ENCODE measurements at regions not wholly inside any gene's neighbourhood (a gene's known extent, or its start where the extent isn't known, plus 50 kb on each side); places are given as distances from the start of the nearest gene placed in this dataset.

DNA sequence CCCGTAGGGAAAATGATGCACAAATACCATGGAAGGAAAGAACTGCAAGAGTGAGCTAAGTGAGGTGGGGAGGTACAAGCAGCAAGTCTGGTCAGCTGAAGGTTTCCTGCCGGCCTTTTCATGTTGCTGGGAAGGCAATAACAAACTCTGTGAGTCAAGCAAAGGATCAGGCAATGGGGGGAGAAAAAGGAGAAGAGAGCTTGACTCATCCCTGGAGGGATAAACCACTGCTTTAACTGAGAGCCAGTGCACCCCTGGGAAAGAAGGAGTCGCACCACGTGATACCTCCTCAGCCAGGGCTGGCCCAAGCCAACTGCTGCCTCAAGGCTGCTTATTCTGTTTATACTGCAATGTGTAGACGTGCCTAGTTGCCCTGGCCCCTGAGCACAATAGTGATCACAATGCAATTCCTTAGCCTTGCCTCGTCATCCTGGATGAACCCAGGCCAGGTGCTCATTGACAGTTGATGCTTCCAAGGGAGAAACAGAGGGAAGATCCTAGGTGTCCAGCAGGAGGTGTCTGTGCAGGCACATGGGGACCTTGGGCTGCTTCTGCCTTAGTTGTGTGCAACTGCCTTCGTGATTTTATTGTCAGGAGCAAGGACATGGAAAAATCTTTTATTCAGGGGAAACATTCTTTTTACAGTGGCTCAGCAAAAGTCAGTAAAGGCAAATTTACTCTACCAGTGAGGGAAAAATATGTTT lies 203.0 kb upstream of the TUT7 start:
- no peak for DNase-seq

DNA sequence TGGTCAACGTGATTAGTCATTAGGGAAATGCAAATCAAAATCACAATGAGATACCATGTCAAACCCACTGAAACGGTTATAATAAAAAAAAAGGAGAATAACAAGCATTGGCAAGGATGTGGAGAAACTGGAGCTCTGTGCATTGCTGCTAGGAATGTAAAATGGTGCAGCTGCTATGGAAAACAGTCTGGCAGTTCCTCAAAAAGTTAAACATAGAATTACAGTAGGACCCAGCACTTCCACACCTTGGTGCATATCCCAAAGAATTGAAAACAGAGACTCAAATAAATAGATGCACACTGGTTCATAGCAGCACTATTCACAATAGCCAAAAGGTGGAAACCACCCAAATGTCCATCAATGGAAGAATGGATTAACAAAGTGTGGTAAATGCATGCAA lies 201.5 kb upstream of the TUT7 start:
- no peak for DNase-seq

DNA sequence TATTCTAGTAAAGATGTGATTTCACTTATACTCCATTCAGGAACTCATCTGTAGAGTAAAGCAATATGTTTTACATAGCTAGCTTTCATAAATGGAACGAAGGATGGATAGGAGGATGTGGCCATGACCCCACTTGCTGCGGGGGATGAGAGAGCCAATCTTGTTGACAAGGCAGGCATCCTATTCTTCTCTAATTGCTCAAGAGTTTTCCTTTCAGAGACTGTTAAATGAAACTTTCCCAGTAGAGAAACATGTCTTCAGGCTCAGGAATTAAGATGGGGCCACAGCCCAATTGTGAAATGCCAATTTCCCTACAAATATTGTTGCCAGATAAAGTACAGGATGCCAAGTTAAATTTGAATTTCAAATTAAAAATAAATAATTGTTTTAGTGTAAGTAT lies 196.2 kb upstream of the TUT7 start:
- no peak for DNase-seq

DNA sequence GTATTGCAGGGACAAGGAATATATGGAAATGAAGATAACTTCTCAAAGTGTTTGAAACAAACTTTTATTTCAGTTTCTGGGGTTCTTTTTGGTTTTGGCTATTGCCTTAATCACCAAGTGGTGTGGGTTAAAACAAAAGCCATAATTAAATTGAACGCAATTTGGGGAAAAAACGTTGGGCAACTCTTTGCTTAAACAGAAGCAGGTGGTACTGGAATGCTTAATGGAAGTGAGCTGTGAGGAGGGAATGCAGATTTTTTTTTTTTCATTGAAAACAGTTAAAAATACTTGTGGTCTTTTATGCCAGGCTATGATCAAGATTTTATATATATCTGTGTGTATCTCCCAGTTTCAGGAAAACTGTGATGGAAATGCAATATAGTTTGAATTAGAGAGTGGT lies 195.7 kb upstream of the TUT7 start:
- DNase-seq, result no peak

GRCh38 chr9:86549401-86549811 lies 195.2 kb upstream of the TUT7 start:
- DNase-seq, result no peak

DNA sequence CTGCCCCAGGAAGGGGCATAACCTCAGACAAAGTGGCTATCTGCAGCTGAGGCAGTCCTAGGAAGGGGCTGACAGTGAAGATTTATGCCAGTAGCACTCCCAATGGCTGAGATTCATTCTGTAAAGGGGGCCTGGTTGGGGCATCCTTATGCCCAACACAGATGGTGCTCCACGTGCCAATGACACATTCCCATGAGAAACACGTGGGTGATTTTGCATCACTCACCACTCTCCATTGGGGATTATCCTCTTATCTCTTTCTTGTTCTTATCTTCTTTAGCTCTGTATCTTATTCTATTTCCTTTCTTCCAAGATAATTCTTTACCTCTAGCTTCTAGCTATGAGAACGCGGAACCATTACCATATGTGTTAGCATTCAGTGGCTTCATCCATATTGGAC lies 194.0 kb upstream of the TUT7 start:
- no peak for DNase-seq

DNA sequence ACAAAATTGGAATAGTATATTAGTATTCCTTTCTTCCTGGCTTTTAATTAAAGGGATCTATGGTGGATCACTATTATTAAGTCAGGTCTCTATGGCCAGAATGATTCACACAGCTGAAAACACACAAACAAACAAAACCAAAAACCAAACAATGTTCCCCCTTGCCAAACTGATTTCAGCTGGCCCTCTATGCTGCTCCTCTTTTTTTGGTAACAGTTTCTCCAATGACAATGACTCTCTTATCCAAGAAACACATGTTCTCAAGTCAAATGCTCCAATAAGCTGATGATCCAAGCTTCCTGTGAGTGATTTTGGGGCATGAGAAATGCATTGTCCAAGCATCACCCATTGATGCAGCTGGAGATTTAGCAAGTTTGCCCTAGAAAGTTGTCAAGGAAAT lies 193.4 kb upstream of the TUT7 start:
- DNase-seq, result no peak

GRCh38 chr9:86546712-86547111 lies 192.5 kb upstream of the TUT7 start:
- no peak for DNase-seq

GRCh38 chr9:86545090-86545489 lies 190.9 kb upstream of the TUT7 start:
- DNase-seq, result no peak

- no peak for DNase-seq
Measured at GRCh38 chr9:86541014-86541570, 186.9 kb upstream of the TUT7 start.

GRCh38 chr9:86535406-86535915 lies 181.3 kb upstream of the TUT7 start:
- DNase-seq, result no peak

DNA sequence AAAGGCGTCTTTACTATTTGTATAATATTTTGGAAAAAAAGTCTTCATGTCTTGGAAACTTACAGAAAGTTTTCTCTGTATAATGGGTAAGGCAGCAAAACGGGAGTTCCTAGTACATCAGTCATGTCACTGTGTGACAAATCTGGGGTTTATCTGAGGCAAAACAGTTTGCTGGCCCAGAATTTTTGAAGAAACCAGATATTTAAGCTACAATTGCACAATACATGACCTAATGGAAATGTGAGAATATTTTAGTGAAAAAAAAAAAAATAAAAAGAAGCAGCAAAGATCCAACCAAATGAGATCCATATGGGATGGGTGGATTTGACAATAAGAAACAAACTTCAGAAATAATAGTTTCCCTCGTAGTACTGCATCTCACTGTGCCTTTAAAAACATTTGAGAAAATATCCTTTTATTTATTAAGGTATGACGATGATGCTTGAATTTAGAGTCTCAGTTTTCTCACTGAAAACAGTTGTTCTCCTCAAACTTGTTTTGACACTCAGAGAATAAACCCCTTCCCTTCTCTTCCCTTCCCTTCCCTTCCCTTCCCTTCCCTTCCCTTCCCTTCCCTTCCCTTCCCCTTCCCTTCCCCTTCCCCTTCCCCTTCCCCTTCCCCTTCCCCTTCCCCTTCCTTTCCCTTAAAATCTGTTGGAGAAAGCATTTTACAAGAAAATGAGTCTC lies 180.5 kb upstream of the TUT7 start:
- DNase-seq, result no peak

- DNase-seq, result no peak
Measured at GRCh38 chr9:86531971-86532640, 177.9 kb upstream of the TUT7 start.

DNA sequence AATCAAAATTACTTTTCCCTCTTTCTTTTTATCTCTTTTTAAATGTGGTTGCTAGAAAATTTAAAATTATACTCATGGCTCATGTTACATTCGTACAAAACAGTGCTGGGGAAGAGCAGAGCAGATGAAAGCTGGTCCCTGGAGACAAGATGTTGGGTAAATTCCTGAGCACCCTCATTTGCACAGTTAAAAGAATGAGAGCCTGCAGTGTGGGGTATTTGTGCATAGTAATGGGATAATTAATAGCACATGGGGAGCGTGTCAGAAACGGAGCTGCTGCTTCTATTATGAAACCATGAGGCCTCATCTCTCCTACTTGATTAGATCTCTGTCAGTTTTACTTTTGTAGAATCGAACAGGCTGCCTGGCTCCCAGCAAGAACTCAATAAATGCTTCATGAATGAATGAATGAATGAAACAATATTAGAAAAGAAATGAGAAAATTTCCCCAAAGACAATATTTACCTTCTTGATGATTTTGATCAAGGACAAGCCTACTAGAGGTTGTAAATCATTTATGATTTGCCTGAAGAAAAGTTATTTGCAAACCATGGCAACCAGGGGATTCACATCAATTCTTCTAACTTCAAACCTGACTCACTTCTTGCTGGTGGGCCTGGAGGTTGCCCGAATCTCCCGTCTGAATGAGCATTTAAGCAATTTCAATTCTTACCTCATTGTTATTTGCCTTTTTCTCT lies 177.2 kb upstream of the TUT7 start:
- DNase-seq, result no peak

GRCh38 chr9:86529496-86530275 lies 175.5 kb upstream of the TUT7 start:
- no peak for DNase-seq

GRCh38 chr9:86526021-86526420 lies 171.8 kb upstream of the TUT7 start:
- DNase-seq, result no peak

- no peak for DNase-seq
Measured at GRCh38 chr9:86525182-86525581, 171.0 kb upstream of the TUT7 start.

- no peak for DNase-seq
Measured at GRCh38 chr9:86521977-86522376, 167.8 kb upstream of the TUT7 start.

DNA sequence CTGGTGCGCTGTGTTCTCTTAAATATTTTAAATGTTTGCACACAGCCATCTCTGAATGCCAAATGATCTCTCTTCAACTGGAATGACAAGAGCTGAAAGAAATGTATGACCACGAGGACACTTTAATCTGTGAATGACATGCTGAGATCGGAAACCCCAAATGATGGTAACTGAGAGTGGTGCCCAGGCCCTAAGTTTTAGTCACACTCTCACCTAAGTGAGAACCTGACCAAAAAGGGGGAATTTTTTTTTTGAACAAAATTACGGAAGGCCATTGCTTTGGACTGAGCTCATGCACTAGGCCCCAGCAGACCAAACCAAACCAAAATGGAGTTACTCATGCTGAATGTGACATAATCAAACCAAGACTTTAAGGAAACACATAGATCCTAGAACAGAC lies 167.1 kb upstream of the TUT7 start:
- no peak for DNase-seq

GRCh38 chr9:86519066-86519615 lies 164.9 kb upstream of the TUT7 start:
- no peak for DNase-seq

- no peak for DNase-seq
Measured at GRCh38 chr9:86517475-86517874, 163.3 kb upstream of the TUT7 start.

DNA sequence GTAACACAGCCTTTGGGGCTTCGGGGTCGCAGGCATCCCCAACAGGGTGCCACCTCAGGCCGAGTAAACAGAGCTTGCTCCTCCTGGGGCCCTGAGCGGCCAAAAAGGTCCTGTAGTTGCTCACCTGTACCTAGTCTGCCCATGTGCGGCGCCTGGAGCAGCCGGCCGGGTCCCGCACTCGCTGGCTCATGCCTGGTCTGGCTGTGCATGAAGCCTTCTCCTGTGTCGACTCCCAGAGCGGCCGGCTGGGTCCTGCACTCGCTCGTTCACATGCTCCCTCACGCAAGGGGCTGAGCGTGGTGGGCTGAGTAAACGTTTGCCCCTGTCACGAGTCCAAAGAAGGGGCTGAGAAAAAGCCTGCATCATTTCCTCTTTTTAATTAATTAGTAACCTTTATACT lies 162.4 kb upstream of the TUT7 start:
- DNase-seq, result no peak

All from CD4-positive, alpha-beta T cell treated with Interferon gamma for 1 hour (primary cell).